Breast epithelium (tissue), 4 donors: ENCODE measurements at regions not wholly inside any gene's neighbourhood (a gene's known extent, or its start where the extent isn't known, plus 50 kb on each side); places are given as distances from the start of the nearest gene placed in this dataset.
"Not testable (repeated sequence)": the region's sequence is repeated elsewhere in the genome, so short reads cannot be mapped to it uniquely, and the experiment has no call there.

Experiments used
- DNase-seq, 2 donors: peaks; one replicate each; pipeline ENCODE4 v3.0.0-alpha.2; 2019; ENCODE audit warnings: low spot score in 2 of 2
- H3K27ac ChIP-seq, 2 donors: fragments of 200-600 bp; sonication (generic) in 1 of 2; one replicate each; pipeline ENCODE4 v1.5.1; 2016 to 2019; ENCODE audit warnings: mild to moderate bottlenecking in 1 of 2
- H3K27me3 ChIP-seq, 2 donors: fragments of 200-600 bp; sonication (generic) in 1 of 2; one replicate each; pipeline versions ENCODE4 v1.5.1 to v1.6.0; 2017 to 2019; ENCODE audit warnings: control low read depth in 1 of 2, mild to moderate bottlenecking in 1 of 2
- H3K36me3 ChIP-seq: fragments of 200-600 bp; one replicate; pipeline ENCODE4 v1.5.1; 2019
- H3K4me1 ChIP-seq, 2 donors: fragments of 200-600 bp; sonication (generic); one replicate each; pipeline ENCODE4 v1.5.1; 2016 to 2019; ENCODE audit warnings: control low read depth in 1 of 2
- H3K4me3 ChIP-seq, 3 donors: fragments of 200-600 bp; sonication (generic); 1 replicate in 2 of 3; 2 replicates in 1 of 3; pipeline ENCODE4 v1.5.1; 2016 to 2019; ENCODE audit warnings: mild to moderate bottlenecking in 3 of 3, moderate library complexity in 2 of 3
- H3K9me3 ChIP-seq, 2 donors: fragments of 200-600 bp; sonication (generic) in 1 of 2; one replicate each; pipeline ENCODE4 v1.5.1; 2016 to 2019; ENCODE audit warnings: control low read depth in 1 of 2
- CTCF ChIP-seq, 3 donors: fragments of 450-650 bp; IDR thresholded peaks; one replicate each; pipeline ENCODE4 v1.5.1; 2016 to 2017; ENCODE audit warnings: antibody characterized with exemption in 3 of 3, mild to moderate bottlenecking in 3 of 3, moderate library complexity in 3 of 3
- POLR2A ChIP-seq: fragments of 450-650 bp; IDR thresholded peaks from one replicate; pipeline ENCODE4 v1.6.1; 2016; ENCODE audit warnings: antibody characterized with exemption, mild to moderate bottlenecking, moderate library complexity
- POLR2AphosphoS5 ChIP-seq, 3 donors: sonication (generic); formaldehyde crosslinking; IDR thresholded peaks; one replicate each; pipeline ENCODE4 v1.6.1; 2017; ENCODE audit warnings: antibody characterized with exemption in 3 of 3
- intact Hi-C: fragments of 100-400 bp; cut with DNase I; formaldehyde crosslinking; loops from one replicate; pipeline ENCODE4 v1.15.1; 2023; ENCODE audit warnings: low total_unique reads

- H3K4me3 ChIP-seq: no peak overlapping the region
- H3K27me3 ChIP-seq: no peaks in the 10 kb centered on the region
- no peak for TF ChIP-seq CTCF (IDR thresholded peaks at IDR 0.05)
- no peak for TF ChIP-seq POLR2AphosphoS5 (IDR thresholded peaks at IDR 0.05)
- TF ChIP-seq POLR2A: no peak
- no peak overlapping the region for H3K27ac ChIP-seq
- DNase-seq: no peak
- H3K36me3 ChIP-seq: no peaks in the 10 kb centered on the region
- no peaks in the 10 kb centered on the region for H3K9me3 ChIP-seq
- no peaks in the 10 kb centered on the region for H3K4me1 ChIP-seq
- intact Hi-C loops: no loop called here
Measured at GRCh38 chr11:87719326-87720073, 455.7 kb downstream of the RAB38 start.

- no peaks in the 10 kb centered on the region for H3K36me3 ChIP-seq
- H3K27ac ChIP-seq: no peak overlapping the region
- no peak for DNase-seq
- H3K4me1 ChIP-seq: no peaks in the 10 kb centered on the region
- no peaks in the 10 kb centered on the region for H3K9me3 ChIP-seq
- no peak for TF ChIP-seq POLR2AphosphoS5 (IDR thresholded peaks at IDR 0.05)
- no peak for TF ChIP-seq CTCF (IDR thresholded peaks at IDR 0.05)
- TF ChIP-seq POLR2A: no peak
- H3K4me3 ChIP-seq: no peak overlapping the region
- no peaks in the 10 kb centered on the region for H3K27me3 ChIP-seq
- intact Hi-C loops: no loop called here
Measured at GRCh38 chr11:87712802-87713202, 462.4 kb downstream of the RAB38 start.

- Histone ChIP-seq H3K4me3 (no peak overlapping the region), H3K4me1 (no peaks in the 10 kb centered on the region), H3K27me3 (no peaks in the 10 kb centered on the region), H3K9me3 (no peaks in the 10 kb centered on the region), H3K27ac (no peak overlapping the region), H3K36me3 (no peaks in the 10 kb centered on the region)
- no peak for TF ChIP-seq CTCF (IDR thresholded peaks at IDR 0.05)
- TF ChIP-seq POLR2AphosphoS5 (IDR thresholded peaks at IDR 0.05): no peak
- no peak for TF ChIP-seq POLR2A
- intact Hi-C loops: no loop called here
- DNase-seq: no peak
Measured at GRCh38 chr11:87712391-87712790, 462.9 kb downstream of the RAB38 start.

GRCh38 chr11:87703589-87703988 is 471.7 kb downstream of the RAB38 start:
- peaks cover 0 to 12% of the 10 kb centered on the region in 2 donors for H3K9me3 ChIP-seq
- intact Hi-C loops, H3K4me1 ChIP-seq, H3K4me3 ChIP-seq, DNase-seq, H3K36me3 ChIP-seq, H3K27me3 ChIP-seq, H3K27ac ChIP-seq: not testable (repeated sequence)

- no peak overlapping the region for H3K27ac ChIP-seq
- H3K36me3 ChIP-seq: no peaks in the 10 kb centered on the region
- DNase-seq: no peak
- no peaks in the 10 kb centered on the region for H3K4me1 ChIP-seq
- H3K9me3 ChIP-seq: no peaks in the 10 kb centered on the region
- H3K4me3 ChIP-seq: no peak overlapping the region
- H3K27me3 ChIP-seq: no peaks in the 10 kb centered on the region
- TF ChIP-seq POLR2AphosphoS5 (IDR thresholded peaks at IDR 0.05) (no peak), POLR2A (no peak), CTCF (IDR thresholded peaks at IDR 0.05) (no peak)
- intact Hi-C loops: no loop called here
Measured at GRCh38 chr11:87675993-87676392, 499.2 kb downstream of the RAB38 start.
